HG03108 (cell line): ENCODE measurements at regions not wholly inside any gene's neighbourhood (a gene's known extent, or its start where the extent isn't known, plus 50 kb on each side); places are given as distances from the start of the nearest gene placed in this dataset.
"Not testable (repeated sequence)": the region's sequence is repeated elsewhere in the genome, so short reads cannot be mapped to it uniquely, and the experiment has no call there.

ENCODE experiments used
- ATAC-seq: cut with Tn5 transposase; IDR thresholded peaks from one replicate; pipeline ENCODE4 v1.9.1; 2021; ENCODE audit warnings: moderate library complexity; ENCODE audit not compliant: unreplicated experiment

GRCh38 chr11:25612806-25613205 lies 719.1 kb upstream of the ANO3 start:
- ATAC-seq: no peak

GRCh38 chr11:25613451-25613850 lies 718.5 kb upstream of the ANO3 start:
- no peak for ATAC-seq

DNA sequence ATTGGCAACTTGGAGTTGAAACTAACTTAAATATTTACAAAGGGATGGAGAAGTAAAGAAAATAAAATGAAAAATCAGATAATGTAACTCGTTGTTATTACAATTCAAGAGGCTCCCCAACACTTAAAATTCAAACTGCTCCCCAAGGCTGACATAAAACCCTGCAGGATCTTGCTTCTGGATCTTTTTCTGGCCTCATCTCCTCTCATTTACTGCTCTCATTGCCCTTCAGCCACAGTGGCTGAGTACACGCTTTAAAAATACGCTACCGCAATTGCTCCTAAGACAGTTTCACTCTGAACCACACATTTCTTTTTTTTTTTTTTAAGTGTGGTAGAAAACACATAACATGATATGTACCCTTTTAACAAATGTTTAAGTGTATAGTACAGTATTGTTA lies 718.1 kb upstream of the ANO3 start:
- no peak for ATAC-seq

DNA sequence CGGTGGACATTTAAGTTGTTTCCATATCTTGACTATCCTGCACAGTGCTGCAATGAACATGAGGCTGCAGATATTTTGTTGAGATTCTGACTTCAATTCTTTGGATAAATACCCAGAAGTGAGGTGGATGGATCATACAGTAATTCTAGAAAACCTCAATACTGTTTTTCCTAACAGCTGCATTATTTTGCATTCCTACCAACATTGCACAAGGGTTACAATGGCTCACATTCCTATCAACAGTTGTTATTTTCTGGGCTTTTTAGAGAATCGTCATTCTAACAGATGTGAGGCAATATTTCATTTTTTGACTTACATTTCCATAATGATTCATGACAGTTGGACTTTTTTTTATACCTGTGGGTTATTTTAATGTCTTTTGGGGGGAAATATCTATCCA lies 716.9 kb upstream of the ANO3 start:
- no peak for ATAC-seq

GRCh38 chr11:25615841-25616240 lies 716.1 kb upstream of the ANO3 start:
- no peak for ATAC-seq

- no peak for ATAC-seq
Observed at GRCh38 chr11:25625094-25625493, 706.8 kb upstream of the ANO3 start.

DNA sequence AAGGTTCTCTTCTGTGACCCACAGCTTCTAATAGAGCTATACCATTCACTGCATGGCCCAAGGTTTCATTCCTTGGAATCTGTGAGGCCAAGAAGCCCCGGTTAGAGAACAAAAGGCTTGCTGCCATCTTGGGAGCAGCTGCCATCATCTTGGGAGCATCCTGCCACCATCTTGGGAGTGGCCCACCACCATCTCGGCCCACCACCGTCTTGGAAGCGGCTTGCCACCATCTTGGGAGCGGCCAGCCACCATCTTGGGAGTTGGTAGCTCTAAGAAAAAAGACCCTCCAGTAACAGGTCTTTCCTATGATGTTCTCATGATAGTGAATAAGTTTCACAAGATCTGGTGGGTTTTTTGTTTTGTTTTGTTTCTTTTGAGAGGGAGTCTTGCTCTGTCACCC lies 703.9 kb upstream of the ANO3 start:
- no peak for ATAC-seq

DNA sequence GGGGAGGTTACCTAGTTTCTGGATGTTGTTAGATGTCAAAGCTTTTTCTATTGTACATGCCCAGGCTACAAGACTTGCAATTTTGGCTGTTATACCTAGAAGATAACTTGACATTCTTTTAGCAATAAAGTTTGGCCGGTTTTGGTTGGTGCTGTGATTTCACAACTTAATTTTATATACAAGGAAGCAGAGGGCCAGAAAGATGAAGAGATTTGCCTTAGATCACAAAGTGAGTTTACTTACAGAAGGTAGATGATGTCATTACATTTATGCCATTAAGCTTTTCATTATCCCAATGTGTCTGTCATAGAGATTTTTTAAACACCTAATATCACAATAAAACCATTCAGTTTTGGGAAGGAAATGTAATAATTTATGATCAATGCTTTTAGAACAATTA lies 698.7 kb upstream of the ANO3 start:
- no peak for ATAC-seq

GRCh38 chr11:25649220-25649619 lies 682.7 kb upstream of the ANO3 start:
- ATAC-seq: not testable (repeated sequence)

GRCh38 chr11:25650319-25650718 lies 681.6 kb upstream of the ANO3 start:
- no peak for ATAC-seq

DNA sequence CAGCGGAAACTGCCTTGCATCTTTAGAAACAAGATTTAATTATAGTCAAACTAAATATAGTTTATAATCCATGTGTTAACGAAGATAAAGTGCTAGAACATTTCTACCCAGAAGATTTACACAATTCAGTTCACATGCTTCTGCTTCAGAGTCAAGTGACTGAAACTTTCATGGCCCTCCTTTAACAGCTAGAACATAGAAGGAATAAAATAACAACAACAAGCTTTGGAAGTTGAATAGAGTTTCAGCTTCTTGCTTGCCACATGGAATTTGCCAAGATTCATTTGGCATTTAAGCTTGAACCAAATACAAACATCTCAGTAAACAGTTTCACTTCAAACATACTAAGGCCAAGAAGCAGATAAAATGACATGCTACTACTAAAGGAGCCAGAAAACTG lies 676.3 kb upstream of the ANO3 start:
- no peak for ATAC-seq

DNA sequence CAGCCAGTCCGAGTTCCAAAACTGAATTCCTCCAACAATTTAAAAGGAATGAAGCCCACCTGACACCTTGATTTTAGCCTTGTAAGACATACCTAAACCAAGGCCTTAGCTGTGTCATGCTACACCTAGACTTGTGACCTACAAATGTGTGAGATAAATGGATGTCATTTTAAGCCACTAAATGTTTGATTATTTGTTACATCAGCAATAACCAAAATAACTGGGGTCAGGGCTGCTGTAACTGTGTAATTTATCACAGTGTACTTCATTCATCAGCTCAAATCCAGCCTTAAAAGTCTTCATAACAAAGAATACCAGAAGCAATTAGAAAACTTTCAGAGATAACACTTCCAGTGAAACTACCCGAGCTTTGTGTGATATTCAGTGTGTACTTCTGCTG lies 673.0 kb upstream of the ANO3 start:
- ATAC-seq: no peak

DNA sequence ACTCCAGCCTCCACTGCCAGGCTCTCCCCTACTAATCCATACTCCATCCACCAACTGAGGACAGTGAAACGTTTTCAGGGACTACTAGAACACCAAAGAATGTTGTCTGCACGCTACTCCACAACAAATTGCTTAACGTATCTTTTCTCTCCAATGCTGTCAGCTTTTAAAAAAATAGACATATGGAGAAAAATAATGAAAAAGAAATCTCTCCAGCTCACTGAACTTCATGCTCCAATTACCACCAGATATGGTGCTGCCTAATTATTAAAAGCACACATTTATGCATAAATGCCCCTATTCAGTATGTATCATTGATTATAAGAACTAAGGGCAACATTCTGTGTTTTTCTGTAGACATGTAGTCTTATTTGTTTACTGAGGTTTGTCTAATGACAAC lies 672.2 kb upstream of the ANO3 start:
- no peak for ATAC-seq

DNA sequence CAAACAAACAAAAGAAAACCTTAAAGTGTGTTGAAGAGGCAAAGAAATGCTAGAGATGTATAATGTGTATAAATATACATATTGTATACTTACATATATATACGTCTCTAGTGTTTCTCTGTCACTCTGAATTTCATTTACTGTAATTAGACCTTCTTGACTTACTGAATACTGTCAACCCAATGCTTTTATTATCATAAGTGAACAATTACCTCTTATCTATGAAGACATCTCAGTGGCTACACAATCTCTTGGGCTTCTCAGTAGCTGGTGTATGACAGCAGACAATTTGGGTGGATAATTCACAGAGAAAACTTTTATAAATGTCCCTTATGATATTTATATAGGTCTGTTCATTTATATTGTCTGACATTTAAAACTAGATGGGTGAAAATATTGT lies 664.1 kb upstream of the ANO3 start:
- no peak for ATAC-seq

GRCh38 chr11:25691959-25692358 lies 640.0 kb upstream of the ANO3 start:
- no peak for ATAC-seq

- no peak for ATAC-seq
Observed at GRCh38 chr11:25702417-25702816, 629.5 kb upstream of the ANO3 start.

GRCh38 chr11:25710975-25711374 lies 621.0 kb upstream of the ANO3 start:
- ATAC-seq: no peak

DNA sequence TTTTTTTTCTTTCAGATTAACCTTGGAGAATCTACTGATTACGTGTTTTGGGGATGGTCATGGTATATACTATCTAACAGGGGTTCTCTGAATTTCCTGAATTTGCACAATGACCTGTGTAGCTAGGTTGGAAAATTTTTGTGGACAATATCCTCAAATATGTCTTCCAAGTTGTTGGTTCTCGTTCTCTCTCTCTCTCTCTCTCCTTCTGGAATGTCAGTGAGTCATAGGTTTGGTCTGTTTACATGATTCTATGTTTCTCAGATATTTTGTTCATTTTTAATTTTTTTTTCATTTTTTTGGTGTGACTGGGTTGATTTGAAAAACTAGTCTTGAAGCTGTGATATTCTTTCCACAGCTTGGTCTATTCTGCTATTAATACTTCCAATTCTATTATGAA lies 604.0 kb upstream of the ANO3 start:
- no peak for ATAC-seq

GRCh38 chr11:25730230-25730629 lies 601.7 kb upstream of the ANO3 start:
- ATAC-seq: no peak

GRCh38 chr11:25733777-25734176 lies 598.2 kb upstream of the ANO3 start:
- no peak for ATAC-seq

DNA sequence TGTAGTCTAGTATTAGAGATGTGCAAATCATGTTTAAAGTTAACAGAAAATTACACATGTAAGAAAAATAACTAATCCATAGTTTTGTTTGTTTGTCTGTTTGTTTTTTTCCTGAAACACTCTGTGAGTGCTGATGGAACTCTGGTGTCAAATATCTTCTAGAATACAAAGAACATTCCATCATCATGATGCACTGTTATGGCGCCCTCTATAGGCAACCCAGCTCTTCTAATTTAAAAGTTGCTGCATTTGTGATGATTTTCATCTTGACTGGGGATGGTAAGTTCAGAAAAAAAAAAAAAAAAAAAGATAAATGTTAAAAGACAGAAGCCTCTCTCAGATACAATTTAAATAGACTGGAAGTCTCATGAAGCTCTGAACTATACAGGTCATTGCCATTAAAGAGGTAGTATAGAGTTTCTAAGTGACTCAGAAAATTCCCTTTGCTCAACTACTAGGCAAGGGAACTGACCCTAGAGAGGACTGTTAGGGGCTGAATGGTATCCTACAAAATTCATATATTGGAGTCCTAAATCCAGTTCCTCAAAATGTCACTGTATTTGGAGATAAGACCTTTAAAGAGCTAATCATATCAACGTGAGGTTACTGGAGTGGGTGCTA lies 597.2 kb upstream of the ANO3 start:
- no peak for ATAC-seq

- ATAC-seq: no peak
Observed at GRCh38 chr11:25737071-25737675, 594.8 kb upstream of the ANO3 start.

DNA sequence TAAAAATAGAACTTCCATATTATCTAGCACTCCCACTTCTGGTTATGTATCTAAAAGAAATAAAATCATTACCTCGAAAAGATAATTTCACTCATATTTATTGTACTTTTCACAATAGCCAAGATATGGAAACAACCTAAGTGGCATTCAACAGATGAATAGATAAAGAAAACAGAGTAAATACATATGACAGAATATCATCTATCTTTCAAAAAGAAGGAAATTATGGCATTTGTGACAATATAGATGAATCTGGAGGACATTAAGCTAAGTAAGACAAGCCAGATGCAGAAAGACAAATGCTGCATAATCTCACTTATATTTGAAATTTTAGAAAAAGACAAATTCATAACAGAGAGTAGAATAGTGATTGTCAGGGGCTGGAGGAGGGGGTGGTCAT lies 590.0 kb upstream of the ANO3 start:
- ATAC-seq: no peak
